ENCODE measurements at regions not wholly inside any gene's neighbourhood (a gene's known extent, or its start where the extent isn't known, plus 50 kb on each side); places are given as distances from the start of the nearest gene placed in this dataset.

- no peak overlapping the region for H3K4me2 ChIP-seq (ENCODE audit: low read length)
- no peaks in the 10 kb centered on the region for H3K27me3 ChIP-seq (ENCODE audit: insufficient read depth, low read length)
- H3K27ac ChIP-seq (ENCODE audit: low read depth, low read length, poor library complexity, severe bottlenecking): no peak overlapping the region
- no peaks in the 10 kb centered on the region for H3K79me2 ChIP-seq (ENCODE audit: insufficient read depth, low read length)
- no peaks in the 10 kb centered on the region for H3F3A ChIP-seq (ENCODE audit: insufficient read depth, low read length)
- H3K9ac ChIP-seq (ENCODE audit: low read length): no peak overlapping the region
- H2AFZ ChIP-seq (ENCODE audit: low read length): no peak overlapping the region
- H3K4me3 ChIP-seq (ENCODE audit: low read depth, low read length, poor library complexity, severe bottlenecking): no peak overlapping the region
- no peaks in the 10 kb centered on the region for H4K20me1 ChIP-seq (ENCODE audit: insufficient read depth, low read length)
- H3K9me3 ChIP-seq (ENCODE audit: low read length): no peaks in the 10 kb centered on the region
- H3K4me1 ChIP-seq (ENCODE audit: insufficient read depth, low read length, severe bottlenecking): no peaks in the 10 kb centered on the region
- no peaks in the 10 kb centered on the region for H3K9me2 ChIP-seq (ENCODE audit: low read depth, low read length)
- no peaks in the 10 kb centered on the region for H3K36me3 ChIP-seq (ENCODE audit: insufficient read depth, low read length)
- TF ChIP-seq EZH2 (IDR thresholded peaks at IDR 0.05; ENCODE audit: borderline replicate concordance, low read length): no peak
These were observed 533.7 kb downstream of the BCKDHB start for GRCh38 chr6:80640176-80640575.

DNA sequence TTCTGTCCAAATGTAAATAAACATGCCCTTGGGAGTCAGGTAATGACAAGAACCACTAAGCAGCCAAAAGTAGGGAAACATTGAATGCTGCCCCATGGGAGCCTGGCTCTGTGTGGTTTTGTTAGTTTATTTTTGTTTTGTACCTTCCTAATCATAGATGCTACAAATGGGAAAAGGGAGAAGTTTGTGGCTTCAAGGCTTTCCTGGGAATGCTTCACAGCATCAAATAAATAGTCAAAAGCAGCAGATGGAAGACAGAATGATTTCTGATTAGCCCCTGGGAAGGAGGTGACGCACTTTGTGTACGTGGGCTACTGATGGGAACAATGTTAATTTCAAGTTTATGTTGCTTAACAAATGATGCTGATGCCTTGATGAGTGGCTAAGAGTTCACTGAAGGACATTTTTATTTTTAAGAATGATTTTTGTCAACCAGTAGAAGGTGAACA is 532.7 kb downstream of the BCKDHB start:
- no peaks in the 10 kb centered on the region for H3K27me3 ChIP-seq (ENCODE audit: insufficient read depth, low read length)
- H3K9ac ChIP-seq (ENCODE audit: low read length): no peak overlapping the region
- no peaks in the 10 kb centered on the region for H3K36me3 ChIP-seq (ENCODE audit: insufficient read depth, low read length)
- no peak for TF ChIP-seq CTCF (IDR thresholded peaks at IDR 0.05; ENCODE audit: low read length)
- TF ChIP-seq EZH2 (IDR thresholded peaks at IDR 0.05; ENCODE audit: borderline replicate concordance, low read length): no peak
- H3K9me2 ChIP-seq (ENCODE audit: low read depth, low read length): no peaks in the 10 kb centered on the region
- no peak overlapping the region for H3K4me3 ChIP-seq (ENCODE audit: low read depth, low read length, poor library complexity, severe bottlenecking)
- no peaks in the 10 kb centered on the region for H3K79me2 ChIP-seq (ENCODE audit: insufficient read depth, low read length)
- no peak overlapping the region for H2AFZ ChIP-seq (ENCODE audit: low read length)
- no peaks in the 10 kb centered on the region for H3K9me3 ChIP-seq (ENCODE audit: low read length)
- H3K4me1 ChIP-seq (ENCODE audit: insufficient read depth, low read length, severe bottlenecking): no peaks in the 10 kb centered on the region
- H3K4me2 ChIP-seq (ENCODE audit: low read length): no peak overlapping the region
- H3F3A ChIP-seq (ENCODE audit: insufficient read depth, low read length): no peaks in the 10 kb centered on the region
- H3K27ac ChIP-seq (ENCODE audit: low read depth, low read length, poor library complexity, severe bottlenecking): no peak overlapping the region
- H4K20me1 ChIP-seq (ENCODE audit: insufficient read depth, low read length): no peaks in the 10 kb centered on the region

DNA sequence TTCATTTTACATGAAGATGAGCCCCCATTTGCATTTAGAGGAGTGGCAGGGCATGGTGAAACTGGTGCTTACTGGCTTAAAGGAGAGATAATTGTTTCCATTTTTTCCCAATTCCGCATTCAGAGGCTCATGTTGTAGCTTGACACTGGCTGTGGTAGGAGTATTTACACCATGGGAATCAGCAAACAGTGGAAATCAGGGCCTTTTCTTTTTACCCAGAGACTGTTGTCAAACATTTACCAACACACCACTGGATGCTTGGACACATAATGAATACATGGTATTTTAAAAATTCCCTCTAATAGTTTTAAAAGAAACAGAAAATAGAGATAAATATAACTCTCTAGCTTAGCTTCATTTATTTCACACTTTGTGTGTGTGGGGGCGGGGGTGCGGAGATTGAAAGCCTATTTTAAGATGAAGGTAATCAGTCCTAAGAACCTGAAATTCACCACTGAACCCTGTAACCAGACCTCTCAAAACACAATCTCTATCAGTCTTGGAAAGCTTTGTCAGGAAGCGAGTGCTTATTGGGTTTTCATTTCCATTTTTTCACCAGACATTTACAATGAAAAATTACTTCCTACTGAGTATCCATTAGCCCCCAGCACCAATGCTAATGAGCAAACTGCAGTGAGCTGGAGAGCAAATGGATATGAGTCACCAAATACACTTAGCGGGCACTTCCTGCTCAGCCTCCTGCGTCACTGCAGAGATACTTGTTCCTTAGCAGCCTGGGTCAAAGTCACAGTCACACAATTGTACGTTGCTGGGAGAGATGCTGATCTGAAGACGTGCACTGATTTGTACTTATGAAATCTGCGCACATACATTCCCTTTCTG is 532.0 kb downstream of the BCKDHB start:
- no peaks in the 10 kb centered on the region for H3K9me3 ChIP-seq (ENCODE audit: low read length)
- no peak overlapping the region for H3K9ac ChIP-seq (ENCODE audit: low read length)
- no peak overlapping the region for H3K27ac ChIP-seq (ENCODE audit: low read depth, low read length, poor library complexity, severe bottlenecking)
- no peak overlapping the region for H3K4me3 ChIP-seq (ENCODE audit: low read depth, low read length, poor library complexity, severe bottlenecking)
- no peaks in the 10 kb centered on the region for H3K36me3 ChIP-seq (ENCODE audit: insufficient read depth, low read length)
- no peaks in the 10 kb centered on the region for H3K9me2 ChIP-seq (ENCODE audit: low read depth, low read length)
- no peak overlapping the region for H3K4me2 ChIP-seq (ENCODE audit: low read length)
- H3K27me3 ChIP-seq (ENCODE audit: insufficient read depth, low read length): no peaks in the 10 kb centered on the region
- H2AFZ ChIP-seq (ENCODE audit: low read length): no peak overlapping the region
- no peaks in the 10 kb centered on the region for H3K4me1 ChIP-seq (ENCODE audit: insufficient read depth, low read length, severe bottlenecking)
- no peaks in the 10 kb centered on the region for H3K79me2 ChIP-seq (ENCODE audit: insufficient read depth, low read length)
- no peaks in the 10 kb centered on the region for H4K20me1 ChIP-seq (ENCODE audit: insufficient read depth, low read length)
- TF ChIP-seq EZH2 (IDR thresholded peaks at IDR 0.05; ENCODE audit: borderline replicate concordance, low read length): no peak
- no peak for TF ChIP-seq CTCF (IDR thresholded peaks at IDR 0.05; ENCODE audit: low read length)
- no peaks in the 10 kb centered on the region for H3F3A ChIP-seq (ENCODE audit: insufficient read depth, low read length)

GRCh38 chr6:80637312-80637711 is 530.8 kb downstream of the BCKDHB start:
- no peaks in the 10 kb centered on the region for H3K4me1 ChIP-seq (ENCODE audit: insufficient read depth, low read length, severe bottlenecking)
- H3K27me3 ChIP-seq (ENCODE audit: insufficient read depth, low read length): no peaks in the 10 kb centered on the region
- no peak overlapping the region for H3K27ac ChIP-seq (ENCODE audit: low read depth, low read length, poor library complexity, severe bottlenecking)
- H3F3A ChIP-seq (ENCODE audit: insufficient read depth, low read length): no peaks in the 10 kb centered on the region
- H2AFZ ChIP-seq (ENCODE audit: low read length): no peak overlapping the region
- TF ChIP-seq CTCF (IDR thresholded peaks at IDR 0.05; ENCODE audit: low read length): no peak
- no peak for TF ChIP-seq EZH2 (IDR thresholded peaks at IDR 0.05; ENCODE audit: borderline replicate concordance, low read length)
- no peak overlapping the region for H3K4me3 ChIP-seq (ENCODE audit: low read depth, low read length, poor library complexity, severe bottlenecking)
- no peaks in the 10 kb centered on the region for H3K36me3 ChIP-seq (ENCODE audit: insufficient read depth, low read length)
- no peaks in the 10 kb centered on the region for H3K9me3 ChIP-seq (ENCODE audit: low read length)
- H3K9ac ChIP-seq (ENCODE audit: low read length): no peak overlapping the region
- no peaks in the 10 kb centered on the region for H3K79me2 ChIP-seq (ENCODE audit: insufficient read depth, low read length)
- H3K9me2 ChIP-seq (ENCODE audit: low read depth, low read length): no peaks in the 10 kb centered on the region
- H3K4me2 ChIP-seq (ENCODE audit: low read length): no peak overlapping the region
- H4K20me1 ChIP-seq (ENCODE audit: insufficient read depth, low read length): no peaks in the 10 kb centered on the region

Data from OCI-LY1 (cell line).